Activated CD4-positive, alpha-beta memory T cell treated with anti-CD3 and anti-CD28 coated beads for 36 hours (primary cell): ENCODE measurements at regions not wholly inside any gene's neighbourhood (a gene's known extent, or its start where the extent isn't known, plus 50 kb on each side); places are given as distances from the start of the nearest gene placed in this dataset.

Source experiments
- CTCF ChIA-PET: fragments of 350-600 bp; sonication (Branson Sonifier 250); formaldehyde crosslinking; loops from one replicate; lab custom pipeline; 2021; ENCODE audit warnings: antibody characterized with exemption, inconsistent platforms; lab: Charles Lee
- POLR2A ChIA-PET: fragments of 350-600 bp; sonication (Branson Sonifier 250); formaldehyde crosslinking; loops from one replicate; lab custom pipeline; 2021; ENCODE audit warnings: antibody characterized with exemption; lab: Charles Lee
- DNase-seq: peaks from one replicate; pipeline ENCODE4 v3.0.0-alpha.2; 2020
- H3K27ac Mint-ChIP-seq: one replicate; pipeline ENCODE4 v1.8.0; 2021; ENCODE audit warnings: mixed read lengths
- H3K27me3 Mint-ChIP-seq: one replicate; pipeline ENCODE4 v1.8.0; 2021; ENCODE audit warnings: mixed read lengths
- H3K36me3 Mint-ChIP-seq: one replicate; pipeline ENCODE4 v1.8.0; 2021; ENCODE audit warnings: mixed read lengths
- H3K4me1 Mint-ChIP-seq: one replicate; pipeline ENCODE4 v1.8.0; 2021; ENCODE audit warnings: low read depth, mixed read lengths
- H3K4me3 Mint-ChIP-seq: one replicate; pipeline ENCODE4 v1.8.0; 2021; ENCODE audit warnings: mild to moderate bottlenecking, mixed read lengths
- H3K9me3 Mint-ChIP-seq: one replicate; pipeline ENCODE4 v1.8.0; 2021; ENCODE audit warnings: mixed read lengths
- intact Hi-C: fragments of 100-400 bp; cut with micrococcal nuclease; formaldehyde crosslinking; loops from one replicate; pipeline ENCODE4 v1.15.1; 2023

GRCh38 chr13:112198396-112199010, 131.6 kb downstream of the SOX1 start:
- H3K9me3 Mint-ChIP-seq = no peaks in the 10 kb centered on the region
- DNase-seq = no peak
- ChIA-PET CTCF (no interaction called here), POLR2A (no interaction called here)
- no peak overlapping the region for H3K4me3 Mint-ChIP-seq
- intact Hi-C loops = no loop called here
- no peak overlapping the region for H3K27ac Mint-ChIP-seq
- H3K36me3 Mint-ChIP-seq = no peaks in the 10 kb centered on the region
- H3K27me3 Mint-ChIP-seq = peaks cover 4% of the 10 kb centered on the region
- no peaks in the 10 kb centered on the region for H3K4me1 Mint-ChIP-seq

- H3K9me3 Mint-ChIP-seq = no peaks in the 10 kb centered on the region
- H3K27me3 Mint-ChIP-seq = peaks cover 21% of the 10 kb centered on the region
- H3K27ac Mint-ChIP-seq = no peak overlapping the region
- H3K4me3 Mint-ChIP-seq = no peak overlapping the region
- intact Hi-C loops = no loop called here
- POLR2A ChIA-PET = no interaction called here
- no peaks in the 10 kb centered on the region for H3K36me3 Mint-ChIP-seq
- no peaks in the 10 kb centered on the region for H3K4me1 Mint-ChIP-seq
- CTCF ChIA-PET = no interaction called here
- DNase-seq = no peak
These were observed 133.3 kb downstream of the SOX1 start for GRCh38 chr13:112200200-112200599.

- Mint-ChIP-seq H3K27ac (no peak overlapping the region), H3K36me3 (no peaks in the 10 kb centered on the region), H3K4me1 (peaks cover 4% of the 10 kb centered on the region), H3K4me3 (no peak overlapping the region), H3K9me3 (no peaks in the 10 kb centered on the region), H3K27me3 (peaks cover 31% of the 10 kb centered on the region)
- CTCF ChIA-PET = no interaction called here
- POLR2A ChIA-PET = no interaction called here
- no peak for DNase-seq
- intact Hi-C loops = no loop called here
These were observed 135.3 kb downstream of the SOX1 start for GRCh38 chr13:112202266-112202665.

GRCh38 chr13:112202966-112203365, 136.0 kb downstream of the SOX1 start:
- H3K27ac Mint-ChIP-seq = no peak overlapping the region
- H3K27me3 Mint-ChIP-seq = peaks cover 38% of the 10 kb centered on the region
- CTCF ChIA-PET = no interaction called here

GRCh38 chr13:112203614-112204013, 136.7 kb downstream of the SOX1 start:
- Mint-ChIP-seq H3K36me3 (no peaks in the 10 kb centered on the region), H3K27me3 (peaks cover 44% of the 10 kb centered on the region)

More at GRCh38 chr13:112202966-112203365, 136.0 kb downstream of the SOX1 start:
- Mint-ChIP-seq H3K36me3 (no peaks in the 10 kb centered on the region), H3K4me1 (peaks cover 4% of the 10 kb centered on the region), H3K9me3 (no peaks in the 10 kb centered on the region), H3K4me3 (no peak overlapping the region)
- intact Hi-C loops = no loop called here
- POLR2A ChIA-PET = no interaction called here
- DNase-seq = no peak

GRCh38 chr13:112204346-112205327, 137.7 kb downstream of the SOX1 start:
- peaks cover 44% of the 10 kb centered on the region for H3K27me3 Mint-ChIP-seq
- no peak for DNase-seq
- no peak overlapping the region for H3K4me3 Mint-ChIP-seq
- POLR2A ChIA-PET = no interaction called here
- H3K4me1 Mint-ChIP-seq = peaks cover 4% of the 10 kb centered on the region
- intact Hi-C loops = no loop called here
- H3K36me3 Mint-ChIP-seq = no peaks in the 10 kb centered on the region
- CTCF ChIA-PET = no interaction called here
- H3K27ac Mint-ChIP-seq = no peak overlapping the region
- H3K9me3 Mint-ChIP-seq = no peaks in the 10 kb centered on the region

More at GRCh38 chr13:112203614-112204013, 136.7 kb downstream of the SOX1 start:
- no peak for DNase-seq
- no peak overlapping the region for H3K4me3 Mint-ChIP-seq
- ChIA-PET CTCF (no interaction called here), POLR2A (no interaction called here)
- peaks cover 4% of the 10 kb centered on the region for H3K4me1 Mint-ChIP-seq
- H3K27ac Mint-ChIP-seq = no peak overlapping the region
- intact Hi-C loops = no loop called here
- no peaks in the 10 kb centered on the region for H3K9me3 Mint-ChIP-seq

- peaks cover 45% of the 10 kb centered on the region for H3K27me3 Mint-ChIP-seq
- H3K4me1 Mint-ChIP-seq = peaks cover 4% of the 10 kb centered on the region
- CTCF ChIA-PET = no interaction called here
- intact Hi-C loops = no loop called here
- H3K9me3 Mint-ChIP-seq = no peaks in the 10 kb centered on the region
- no peak for DNase-seq
- no peaks in the 10 kb centered on the region for H3K36me3 Mint-ChIP-seq
- H3K4me3 Mint-ChIP-seq = no peak overlapping the region
- H3K27ac Mint-ChIP-seq = no peak overlapping the region
- POLR2A ChIA-PET = no interaction called here
These were observed 139.0 kb downstream of the SOX1 start for GRCh38 chr13:112205990-112206389.

- Mint-ChIP-seq H3K9me3 (no peaks in the 10 kb centered on the region), H3K27ac (no peak overlapping the region), H3K4me1 (peaks cover 4% of the 10 kb centered on the region), H3K27me3 (peaks cover 43% of the 10 kb centered on the region), H3K4me3 (no peak overlapping the region), H3K36me3 (no peaks in the 10 kb centered on the region)
- ChIA-PET CTCF (no interaction called here), POLR2A (no interaction called here)
- DNase-seq = no peak
- intact Hi-C loops = no loop called here
These were observed 140.2 kb downstream of the SOX1 start for GRCh38 chr13:112207129-112207528.

- H3K9me3 Mint-ChIP-seq = no peaks in the 10 kb centered on the region
- peaks cover 4% of the 10 kb centered on the region for H3K4me1 Mint-ChIP-seq
- no peak overlapping the region for H3K27ac Mint-ChIP-seq
- intact Hi-C loops = no loop called here
- no peak for DNase-seq
- H3K27me3 Mint-ChIP-seq = peaks cover 41% of the 10 kb centered on the region
- no peaks in the 10 kb centered on the region for H3K36me3 Mint-ChIP-seq
- no peak overlapping the region for H3K4me3 Mint-ChIP-seq
- ChIA-PET CTCF (no interaction called here), POLR2A (no interaction called here)
These were observed 141.7 kb downstream of the SOX1 start for GRCh38 chr13:112208656-112209055.

GRCh38 chr13:112209266-112209665, 142.3 kb downstream of the SOX1 start:
- no peaks in the 10 kb centered on the region for H3K9me3 Mint-ChIP-seq
- no peak for DNase-seq
- intact Hi-C loops = no loop called here
- H3K36me3 Mint-ChIP-seq = no peaks in the 10 kb centered on the region
- peaks cover 35% of the 10 kb centered on the region for H3K27me3 Mint-ChIP-seq
- POLR2A ChIA-PET = no interaction called here
- CTCF ChIA-PET = no interaction called here
- peaks cover 4% of the 10 kb centered on the region for H3K4me1 Mint-ChIP-seq
- H3K4me3 Mint-ChIP-seq = no peak overlapping the region
- H3K27ac Mint-ChIP-seq = no peak overlapping the region

- H3K36me3 Mint-ChIP-seq = no peaks in the 10 kb centered on the region
- H3K9me3 Mint-ChIP-seq = no peaks in the 10 kb centered on the region
- DNase-seq = no peak
- intact Hi-C loops = no loop called here
- POLR2A ChIA-PET = no interaction called here
- peaks cover 4% of the 10 kb centered on the region for H3K4me1 Mint-ChIP-seq
- peaks cover 30% of the 10 kb centered on the region for H3K27me3 Mint-ChIP-seq
- CTCF ChIA-PET = no interaction called here
- H3K27ac Mint-ChIP-seq = no peak overlapping the region
- H3K4me3 Mint-ChIP-seq = no peak overlapping the region
These were observed 142.8 kb downstream of the SOX1 start for GRCh38 chr13:112209711-112210110.

- ChIA-PET POLR2A (no interaction called here), CTCF (no interaction called here)
- intact Hi-C loops = no loop called here
- Mint-ChIP-seq H3K9me3 (no peaks in the 10 kb centered on the region), H3K27ac (no peak overlapping the region), H3K36me3 (no peaks in the 10 kb centered on the region), H3K27me3 (peaks cover 24% of the 10 kb centered on the region), H3K4me1 (peaks cover 4% of the 10 kb centered on the region), H3K4me3 (no peak overlapping the region)
- no peak for DNase-seq
These were observed 143.4 kb downstream of the SOX1 start for GRCh38 chr13:112210371-112210770.
